ENCODE measurements at regions not wholly inside any gene's neighbourhood (a gene's known extent, or its start where the extent isn't known, plus 50 kb on each side); places are given as distances from the start of the nearest gene placed in this dataset.

GRCh38 chr7:63887031-63887430 lies 111.6 kb upstream of the ZNF722 start:
- RAD21 ChIA-PET (ENCODE audit: unreplicated experiment), result no interaction called here
- no peak for FAIRE-seq
- Histone ChIP-seq H2AFZ (ENCODE audit: control insufficient read depth, low read depth, low read length) (no peak overlapping the region), H3K4me3 (no peak overlapping the region), H3K4me2 (ENCODE audit: control insufficient read depth, insufficient read depth) (no peak overlapping the region), H4K20me1 (ENCODE audit: control insufficient read depth, insufficient read depth) (no peaks in the 10 kb centered on the region), H3K36me3 (ENCODE audit: control insufficient read depth in 2 of 2, insufficient read depth in 2 of 2, low read length in 1 of 2) (no peaks in the 10 kb centered on the region), H3K27me3 (replicated peaks in 1 of 2; ENCODE audit: control insufficient read depth in 2 of 2, insufficient read depth in 2 of 2, low read length in 1 of 2) (no peaks in the 10 kb centered on the region), H3K9me3 (replicated peaks; ENCODE audit: control insufficient read depth, insufficient read depth, low read length) (no peaks in the 10 kb centered on the region; the same call in 2 of the 3 replicates), H3K4me1 (ENCODE audit: control insufficient read depth, insufficient read depth, low read length) (no peaks in the 10 kb centered on the region), H3K79me2 (ENCODE audit: control insufficient read depth, insufficient read depth, low read length) (no peaks in the 10 kb centered on the region), H3K27ac (ENCODE audit: control insufficient read depth, insufficient read depth) (no peak overlapping the region), H3K9ac (ENCODE audit: control insufficient read depth, insufficient read depth, low read length) (no peak overlapping the region)
- BruUV-seq (replicated peaks), result no TSS peak
- no peak for DNase-seq (ENCODE audit: low read depth, low spot score)
- in situ Hi-C loops (cut with MboI) (no loop called here), intact Hi-C loops (cut with micrococcal nuclease; ENCODE audit: unreplicated experiment) (no loop called here)
- no peak for ATAC-seq
- TF ChIP-seq RAD21 (IDR thresholded peaks at IDR 0.05; ENCODE audit: insufficient read depth, low read depth, low read length), result no peak
- no peak for TF ChIP-seq RAD51 (IDR thresholded peaks at IDR 0.05)
- no peak for TF ChIP-seq TCF7 (IDR thresholded peaks at IDR 0.05; ENCODE audit: borderline replicate concordance)
- no peak for TF ChIP-seq NFIC (IDR thresholded peaks at IDR 0.05; ENCODE audit: low read depth, low read length)
- 34% methylated on average over 5 of the region's 5 CpGs for WGBS (ENCODE audit: insufficient coverage, insufficient replicate concordance, low lambda C conversion rate, missing lambda C conversion rate)
- POLR2A ChIA-PET, result no interaction called here
- CTCF ChIA-PET, result no interaction called here
- SMC1A ChIA-PET (ENCODE audit: uncharacterized antibody, unreplicated experiment), result interaction anchor here (0.6 kb wide), 1 partner anchor 20 kb away, joined by 3 read pairs; no protein-coding TSS in a partner anchor

GRCh38 chr7:63899691-63900393 lies 98.8 kb upstream of the ZNF722 start:
- no peaks in the 10 kb centered on the region for H4K20me1 ChIP-seq (ENCODE audit: control insufficient read depth, insufficient read depth)
- H3K27ac ChIP-seq (ENCODE audit: control insufficient read depth, insufficient read depth), result no peak overlapping the region
- ChIA-PET SMC1A (ENCODE audit: uncharacterized antibody, unreplicated experiment) (no interaction called here), POLR2A (no interaction called here), RAD21 (ENCODE audit: unreplicated experiment) (no interaction called here), CTCF (no interaction called here)
- H3K4me3 ChIP-seq, result no peak overlapping the region
- H3K79me2 ChIP-seq (ENCODE audit: control insufficient read depth, insufficient read depth, low read length), result no peaks in the 10 kb centered on the region
- H3K4me2 ChIP-seq (ENCODE audit: control insufficient read depth, insufficient read depth), result no peak overlapping the region
- no peak for FAIRE-seq
- no peak for ATAC-seq
- H2AFZ ChIP-seq (ENCODE audit: control insufficient read depth, low read depth, low read length), result no peak overlapping the region
- intact Hi-C loops (cut with micrococcal nuclease; ENCODE audit: unreplicated experiment) (no loop called here), in situ Hi-C loops (cut with MboI) (no loop called here)
- H3K9ac ChIP-seq (ENCODE audit: control insufficient read depth, insufficient read depth, low read length), result no peak overlapping the region
- H3K9me3 ChIP-seq (replicated peaks; ENCODE audit: control insufficient read depth, insufficient read depth, low read length), result peaks cover 2% of the 10 kb centered on the region; the same call in 1 of the 3 replicates
- 29% methylated on average over 29 of the region's 29 CpGs for WGBS (ENCODE audit: insufficient coverage, insufficient replicate concordance, low lambda C conversion rate, missing lambda C conversion rate)
- DNase-seq (ENCODE audit: low read depth, low spot score), result no peak
- H3K4me1 ChIP-seq (ENCODE audit: control insufficient read depth, insufficient read depth, low read length), result no peaks in the 10 kb centered on the region
- H3K27me3 ChIP-seq (replicated peaks in 1 of 2; ENCODE audit: control insufficient read depth in 2 of 2, insufficient read depth in 2 of 2, low read length in 1 of 2), result no peaks in the 10 kb centered on the region
- no peaks in the 10 kb centered on the region for H3K36me3 ChIP-seq (ENCODE audit: control insufficient read depth in 2 of 2, insufficient read depth in 2 of 2, low read length in 1 of 2)
- BruUV-seq (replicated peaks), result no TSS peak
- no peak for TF ChIP-seq FOXM1 (IDR thresholded peaks at IDR 0.05; ENCODE audit: low read depth, low read length)
- no peak for TF ChIP-seq NR2F1 (conservative IDR thresholded peaks at IDR 0.05)
- TF ChIP-seq TARDBP (IDR thresholded peaks at IDR 0.05; ENCODE audit: borderline replicate concordance), result no peak
- no peak for TF ChIP-seq BRCA1 (IDR thresholded peaks at IDR 0.05; ENCODE audit: low read depth, low read length)
- no peak for TF ChIP-seq HSF1 (IDR thresholded peaks at IDR 0.05; ENCODE audit: low read depth, low read length)
- TF ChIP-seq EGR1 (IDR thresholded peaks at IDR 0.05; ENCODE audit: borderline replicate concordance in 1 of 2, low read depth in 2 of 2, low read length in 2 of 2), result no peak
- no peak for TF ChIP-seq IRF4 (IDR thresholded peaks at IDR 0.05; ENCODE audit: low read depth, low read length)
- no peak for TF ChIP-seq MLLT1 (IDR thresholded peaks at IDR 0.05)
- TF ChIP-seq CBFB (IDR thresholded peaks at IDR 0.05; ENCODE audit: low read depth), result no peak
- no peak for TF ChIP-seq SPI1 (IDR thresholded peaks at IDR 0.05; ENCODE audit: borderline replicate concordance, insufficient read depth, low read depth, low read length)

Data from GM12878 (cell line).